ENCODE measurements at regions not wholly inside any gene's neighbourhood (a gene's known extent, or its start where the extent isn't known, plus 50 kb on each side); places are given as distances from the start of the nearest gene placed in this dataset.

DNA sequence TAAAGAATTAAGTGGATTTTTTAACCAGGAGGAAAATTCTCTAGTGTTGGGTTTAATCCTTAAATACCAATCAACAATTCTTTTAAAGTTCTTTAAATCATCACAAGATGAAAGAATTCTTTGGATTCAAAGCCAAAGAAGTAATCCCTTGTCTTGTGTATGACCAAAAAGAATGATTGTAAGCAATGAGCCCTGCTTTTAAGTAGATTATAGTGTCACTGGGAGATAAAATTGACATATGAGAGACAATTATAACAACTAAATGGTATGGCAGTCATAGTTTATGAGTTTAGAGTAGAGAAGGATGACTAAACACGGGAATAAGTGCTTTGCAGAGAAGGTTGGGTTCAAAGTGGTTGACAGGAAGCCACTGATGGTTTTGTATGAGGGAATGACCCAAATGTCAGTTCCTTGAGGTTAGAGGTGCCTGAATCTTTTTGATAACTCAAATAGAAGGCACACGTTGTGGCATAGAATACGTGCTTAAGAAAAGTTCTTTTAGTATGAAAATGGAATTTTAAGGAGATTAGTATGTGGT, 199.6 kb upstream of the TCF4 start:
- TF ChIP-seq, protein P1, sequence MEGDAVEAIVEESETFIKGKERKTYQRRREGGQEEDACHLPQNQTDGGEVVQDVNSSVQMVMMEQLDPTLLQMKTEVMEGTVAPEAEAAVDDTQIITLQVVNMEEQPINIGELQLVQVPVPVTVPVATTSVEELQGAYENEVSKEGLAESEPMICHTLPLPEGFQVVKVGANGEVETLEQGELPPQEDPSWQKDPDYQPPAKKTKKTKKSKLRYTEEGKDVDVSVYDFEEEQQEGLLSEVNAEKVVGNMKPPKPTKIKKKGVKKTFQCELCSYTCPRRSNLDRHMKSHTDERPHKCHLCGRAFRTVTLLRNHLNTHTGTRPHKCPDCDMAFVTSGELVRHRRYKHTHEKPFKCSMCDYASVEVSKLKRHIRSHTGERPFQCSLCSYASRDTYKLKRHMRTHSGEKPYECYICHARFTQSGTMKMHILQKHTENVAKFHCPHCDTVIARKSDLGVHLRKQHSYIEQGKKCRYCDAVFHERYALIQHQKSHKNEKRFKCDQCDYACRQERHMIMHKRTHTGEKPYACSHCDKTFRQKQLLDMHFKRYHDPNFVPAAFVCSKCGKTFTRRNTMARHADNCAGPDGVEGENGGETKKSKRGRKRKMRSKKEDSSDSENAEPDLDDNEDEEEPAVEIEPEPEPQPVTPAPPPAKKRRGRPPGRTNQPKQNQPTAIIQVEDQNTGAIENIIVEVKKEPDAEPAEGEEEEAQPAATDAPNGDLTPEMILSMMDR (IDR thresholded peaks at IDR 0.05; ENCODE audit: insufficient read depth, low read depth, low read length), result no peak
- TF ChIP-seq EZH2 (IDR thresholded peaks at IDR 0.05; ENCODE audit: insufficient read depth, low read length), result no peak
- no peaks in the 10 kb centered on the region for H3K9me3 ChIP-seq (ENCODE audit: insufficient read depth, low read depth, low read length)
- no peak overlapping the region for H3K4me3 Mint-ChIP-seq (ENCODE audit: unreplicated experiment)
- H3K27ac Mint-ChIP-seq (ENCODE audit: unreplicated experiment), result no peak overlapping the region
- FAIRE-seq, result peak; percentile 39
- H3K36me3 ChIP-seq (ENCODE audit: insufficient read depth, low read length), result no peaks in the 10 kb centered on the region
- H3K9ac ChIP-seq (ENCODE audit: low read length), result no peak overlapping the region
- peaks cover 18% of the 10 kb centered on the region for H3K4me1 ChIP-seq (ENCODE audit: insufficient read depth, low read length)
- H3K27me3 ChIP-seq (ENCODE audit: insufficient read depth, low read length), result no peaks in the 10 kb centered on the region
- peaks cover 5% of the 10 kb centered on the region for H3K9me3 Mint-ChIP-seq (ENCODE audit: unreplicated experiment)
- no peaks in the 10 kb centered on the region for H3K79me2 ChIP-seq (ENCODE audit: insufficient read depth, low read length)
- no peaks in the 10 kb centered on the region for H3K27me3 Mint-ChIP-seq (ENCODE audit: low read depth, unreplicated experiment)
- H2AFZ ChIP-seq (ENCODE audit: low read depth, low read length), result no peak overlapping the region
- H3K4me1 Mint-ChIP-seq (ENCODE audit: low read depth, unreplicated experiment), result peaks cover 37% of the 10 kb centered on the region
- no peaks in the 10 kb centered on the region for H3K36me3 Mint-ChIP-seq (ENCODE audit: low read depth, unreplicated experiment)
- no peaks in the 10 kb centered on the region for H4K20me1 ChIP-seq (ENCODE audit: insufficient read depth, low read length)
- H3K4me2 ChIP-seq (ENCODE audit: low read length), result no peak overlapping the region
- DNase-seq (ENCODE audit: low read depth), result no peak
- H3K4me3 ChIP-seq (ENCODE audit: insufficient read depth, low read depth, low read length), result no peak overlapping the region
- no peak overlapping the region for H3K27ac ChIP-seq (ENCODE audit: low read depth, low read length)

DNA sequence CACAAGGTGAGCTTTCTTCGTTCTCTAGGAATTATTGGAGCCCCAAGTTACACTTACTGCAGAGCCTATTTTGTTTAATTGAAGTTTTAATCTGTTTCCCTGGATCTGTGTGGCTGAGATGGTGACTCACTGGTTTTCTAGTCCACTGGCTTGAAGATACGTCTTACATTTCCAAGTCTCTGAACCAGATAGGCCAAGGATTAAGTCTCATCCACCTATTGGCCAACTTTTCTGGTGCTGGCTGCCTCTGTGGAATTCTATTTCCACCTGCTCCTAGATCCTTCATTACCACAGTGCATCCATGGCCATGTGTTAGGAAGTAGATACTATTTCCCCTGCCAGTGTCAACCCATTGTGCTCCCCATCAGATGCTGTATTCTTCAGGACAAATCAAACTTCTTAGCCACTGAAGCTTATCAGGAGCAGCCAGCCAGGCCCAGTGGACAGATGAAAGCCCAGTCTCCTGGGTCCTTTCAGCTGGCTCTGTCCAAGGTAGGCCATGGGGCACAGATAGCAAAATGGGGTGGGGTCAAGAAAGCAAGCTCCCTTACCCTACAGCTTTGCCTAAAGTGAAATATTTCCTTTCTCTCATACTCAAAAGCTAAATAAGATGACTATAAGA, 198.8 kb upstream of the TCF4 start:
- peaks cover 36% of the 10 kb centered on the region for H3K4me1 Mint-ChIP-seq (ENCODE audit: low read depth, unreplicated experiment)

More for the DNA sequence above, 198.8 kb upstream of the TCF4 start:
- Histone ChIP-seq H3K9ac (ENCODE audit: low read length) (no peak overlapping the region), H3K79me2 (ENCODE audit: insufficient read depth, low read length) (no peaks in the 10 kb centered on the region), H3K4me3 (ENCODE audit: insufficient read depth, low read depth, low read length) (no peak overlapping the region), H3K4me1 (ENCODE audit: insufficient read depth, low read length) (peaks cover 18% of the 10 kb centered on the region), H3K27me3 (ENCODE audit: insufficient read depth, low read length) (no peaks in the 10 kb centered on the region), H3K4me2 (ENCODE audit: low read length) (no peak overlapping the region), H3K36me3 (ENCODE audit: insufficient read depth, low read length) (no peaks in the 10 kb centered on the region), H3K9me3 (ENCODE audit: insufficient read depth, low read depth, low read length) (no peaks in the 10 kb centered on the region), H4K20me1 (ENCODE audit: insufficient read depth, low read length) (no peaks in the 10 kb centered on the region), H3K27ac (ENCODE audit: low read depth, low read length) (no peak overlapping the region), H2AFZ (ENCODE audit: low read depth, low read length) (no peak overlapping the region)
- DNase-seq (ENCODE audit: low read depth) (peak; percentile 77), FAIRE-seq (no peak)
- H3K36me3 Mint-ChIP-seq (ENCODE audit: low read depth, unreplicated experiment), result no peaks in the 10 kb centered on the region
- TF ChIP-seq EZH2 (IDR thresholded peaks at IDR 0.05; ENCODE audit: insufficient read depth, low read length), result no peak
- TF ChIP-seq, protein P1 (IDR thresholded peaks at IDR 0.05; ENCODE audit: insufficient read depth, low read depth, low read length), result no peak
- H3K27ac Mint-ChIP-seq (ENCODE audit: unreplicated experiment), result no peak overlapping the region
- peaks cover 5% of the 10 kb centered on the region for H3K9me3 Mint-ChIP-seq (ENCODE audit: unreplicated experiment)
- no peak overlapping the region for H3K4me3 Mint-ChIP-seq (ENCODE audit: unreplicated experiment)
- no peaks in the 10 kb centered on the region for H3K27me3 Mint-ChIP-seq (ENCODE audit: low read depth, unreplicated experiment)
